PC-9 (cell line): ENCODE measurements at regions not wholly inside any gene's neighbourhood (a gene's known extent, or its start where the extent isn't known, plus 50 kb on each side); places are given as distances from the start of the nearest gene placed in this dataset.

Source experiments
- EZH2 ChIP-seq: fragments of 200-600 bp; sonication (generic); IDR thresholded peaks from 2 replicates; pipeline ENCODE4 v1.8.0; 2017; ENCODE audit warnings: antibody characterized with exemption, low read depth
- TF ChIP-seq, protein P1 (sequence below): fragments of 200-600 bp; sonication (generic); conservative IDR thresholded peaks from 2 replicates; pipeline ENCODE4 v1.6.1; 2017; ENCODE audit warnings: mixed run types, antibody characterized with exemption, mild to moderate bottlenecking, moderate library complexity

- TF ChIP-seq, protein P1, sequence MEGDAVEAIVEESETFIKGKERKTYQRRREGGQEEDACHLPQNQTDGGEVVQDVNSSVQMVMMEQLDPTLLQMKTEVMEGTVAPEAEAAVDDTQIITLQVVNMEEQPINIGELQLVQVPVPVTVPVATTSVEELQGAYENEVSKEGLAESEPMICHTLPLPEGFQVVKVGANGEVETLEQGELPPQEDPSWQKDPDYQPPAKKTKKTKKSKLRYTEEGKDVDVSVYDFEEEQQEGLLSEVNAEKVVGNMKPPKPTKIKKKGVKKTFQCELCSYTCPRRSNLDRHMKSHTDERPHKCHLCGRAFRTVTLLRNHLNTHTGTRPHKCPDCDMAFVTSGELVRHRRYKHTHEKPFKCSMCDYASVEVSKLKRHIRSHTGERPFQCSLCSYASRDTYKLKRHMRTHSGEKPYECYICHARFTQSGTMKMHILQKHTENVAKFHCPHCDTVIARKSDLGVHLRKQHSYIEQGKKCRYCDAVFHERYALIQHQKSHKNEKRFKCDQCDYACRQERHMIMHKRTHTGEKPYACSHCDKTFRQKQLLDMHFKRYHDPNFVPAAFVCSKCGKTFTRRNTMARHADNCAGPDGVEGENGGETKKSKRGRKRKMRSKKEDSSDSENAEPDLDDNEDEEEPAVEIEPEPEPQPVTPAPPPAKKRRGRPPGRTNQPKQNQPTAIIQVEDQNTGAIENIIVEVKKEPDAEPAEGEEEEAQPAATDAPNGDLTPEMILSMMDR: peak; percentile 81
- TF ChIP-seq EZH2: no peak
Observed at GRCh38 chr4:181528570-181529184, 714.5 kb upstream of the TENM3 start.
